Stimulated activated naive B cell treated with anti-CD40 and anti-IgM and Interleukin-4, amounts not matched to agents 10 μg/mL and 1 μg/mL and 100 μg/mL, for 72 hours (primary cell): ENCODE measurements at regions not wholly inside any gene's neighbourhood (a gene's known extent, or its start where the extent isn't known, plus 50 kb on each side); places are given as distances from the start of the nearest gene placed in this dataset.

Source experiments
- ATAC-seq, 2 donors: fragments of 150-1000 bp; cut with Tn5 transposase; replicated peaks; 2 replicates each; pipeline ENCODE4 v1.10.0; 2021; ENCODE audit warnings: moderate library complexity in 1 of 2
- DNase-seq: peaks from one replicate; pipeline ENCODE4 v3.0.0; 2021
- H3K27ac Mint-ChIP-seq: one replicate; pipeline ENCODE4 v1.8.0; 2022; ENCODE audit warnings: mild to moderate bottlenecking, mixed read lengths
- H3K27me3 Mint-ChIP-seq, 2 donors: one replicate each; pipeline ENCODE4 v1.8.0; 2022; ENCODE audit warnings: mixed read lengths in 2 of 2
- H3K36me3 Mint-ChIP-seq, 2 donors: one replicate each; pipeline ENCODE4 v1.8.0; 2022; ENCODE audit warnings: mixed read lengths in 2 of 2, mild to moderate bottlenecking in 1 of 2
- H3K4me1 Mint-ChIP-seq, 2 donors: one replicate each; pipeline ENCODE4 v1.8.0; 2022; ENCODE audit warnings: mixed read lengths in 2 of 2, mild to moderate bottlenecking in 1 of 2
- H3K4me3 Mint-ChIP-seq, 2 donors: one replicate each; pipeline ENCODE4 v1.8.0; 2022; ENCODE audit warnings: mild to moderate bottlenecking in 2 of 2, mixed read lengths in 2 of 2, moderate library complexity in 1 of 2
- H3K9me3 Mint-ChIP-seq, 2 donors: one replicate each; pipeline ENCODE4 v1.8.0; 2022; ENCODE audit warnings: mixed read lengths in 2 of 2, mild to moderate bottlenecking in 1 of 2

- Mint-ChIP-seq H3K4me1 (no peaks in the 10 kb centered on the region), H3K9me3 (peaks cover 8 to 10% of the 10 kb centered on the region in 2 donors), H3K27me3 (no peaks in the 10 kb centered on the region), H3K4me3 (no peak overlapping the region), H3K27ac (no peak overlapping the region), H3K36me3 (no peaks in the 10 kb centered on the region)
- ATAC-seq (no peak), DNase-seq (no peak)
Measured at GRCh38 chr6:55664591-55665587, 85.9 kb upstream of the HMGCLL1 start.

GRCh38 chr6:55663914-55664313 is 84.9 kb upstream of the HMGCLL1 start:
- no peak for ATAC-seq
- no peak for DNase-seq
- no peaks in the 10 kb centered on the region for H3K27me3 Mint-ChIP-seq
- H3K27ac Mint-ChIP-seq, result no peak overlapping the region
- peaks cover 8 to 10% of the 10 kb centered on the region in 2 donors for H3K9me3 Mint-ChIP-seq
- no peaks in the 10 kb centered on the region for H3K36me3 Mint-ChIP-seq
- no peaks in the 10 kb centered on the region for H3K4me1 Mint-ChIP-seq
- no peak overlapping the region for H3K4me3 Mint-ChIP-seq

DNA sequence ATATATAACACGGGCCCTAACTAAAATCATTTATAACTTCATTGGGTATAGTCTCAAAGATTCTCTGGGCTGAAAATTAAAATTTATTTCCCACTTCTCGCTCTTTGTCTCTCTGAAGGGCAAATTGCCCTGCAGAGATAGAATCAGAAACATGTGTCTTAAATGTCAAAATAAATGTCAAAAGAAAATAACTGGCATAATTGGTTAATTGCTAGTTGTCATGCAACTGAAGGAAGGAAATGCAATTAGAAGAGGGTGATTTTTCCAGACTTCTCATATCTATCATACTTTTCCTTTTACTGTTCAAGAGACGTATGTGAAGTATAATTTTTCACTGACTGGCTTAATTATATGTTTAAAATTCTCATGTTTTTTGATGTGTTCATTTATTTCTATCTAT is 80.3 kb upstream of the HMGCLL1 start:
- Mint-ChIP-seq H3K4me1 (no peaks in the 10 kb centered on the region), H3K36me3 (no peaks in the 10 kb centered on the region), H3K9me3 (peaks cover 16 to 17% of the 10 kb centered on the region in 2 donors), H3K4me3 (no peak overlapping the region), H3K27ac (no peak overlapping the region), H3K27me3 (no peaks in the 10 kb centered on the region)
- DNase-seq, result no peak
- ATAC-seq, result no peak

DNA sequence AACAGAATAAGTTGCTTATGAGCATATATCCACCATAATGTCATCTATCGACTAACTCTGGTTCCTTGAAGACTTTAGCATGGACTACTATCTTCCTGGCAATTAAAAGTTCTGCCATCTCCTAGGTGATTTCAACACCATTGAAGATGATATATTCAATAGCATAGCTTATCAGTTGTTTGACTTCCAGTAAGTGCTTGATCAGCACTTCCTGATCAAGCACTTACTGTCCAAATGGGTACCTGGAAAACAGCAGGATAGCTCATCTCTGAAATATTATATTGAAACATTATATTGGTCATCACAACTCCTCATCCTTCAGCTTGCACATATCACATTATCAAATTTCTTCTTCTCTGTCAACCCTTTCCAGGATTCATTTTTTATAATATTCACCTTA is 75.5 kb upstream of the HMGCLL1 start:
- ATAC-seq (no peak), DNase-seq (no peak)
- peaks cover 7 to 9% of the 10 kb centered on the region in 2 donors for H3K9me3 Mint-ChIP-seq
- no peaks in the 10 kb centered on the region for H3K4me1 Mint-ChIP-seq
- H3K27me3 Mint-ChIP-seq, result no peaks in the 10 kb centered on the region
- no peak overlapping the region for H3K27ac Mint-ChIP-seq
- H3K36me3 Mint-ChIP-seq, result no peaks in the 10 kb centered on the region
- H3K4me3 Mint-ChIP-seq, result no peak overlapping the region

DNA sequence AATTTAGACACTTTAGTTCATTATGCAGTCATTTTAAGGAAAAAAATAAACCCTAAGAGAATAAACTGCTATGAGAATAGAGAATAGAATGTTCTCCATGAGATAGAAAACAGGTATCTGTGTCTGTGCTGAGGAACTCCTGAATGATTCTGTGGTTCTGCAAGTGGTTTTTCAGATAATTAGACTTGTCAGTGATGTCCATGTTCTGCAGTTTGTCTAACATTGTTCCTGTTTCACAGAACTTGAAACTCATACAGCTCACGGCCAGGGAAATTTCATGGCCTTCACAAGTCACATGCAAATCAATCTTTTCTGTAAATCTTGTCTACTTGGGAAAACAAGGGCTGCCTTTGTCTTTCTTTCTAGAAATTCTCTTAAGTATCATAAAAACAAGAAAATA is 73.4 kb upstream of the HMGCLL1 start:
- peaks cover 4% of the 10 kb centered on the region in 2 donors for H3K9me3 Mint-ChIP-seq
- H3K4me3 Mint-ChIP-seq, result no peak overlapping the region
- H3K27ac Mint-ChIP-seq, result no peak overlapping the region
- no peaks in the 10 kb centered on the region for H3K27me3 Mint-ChIP-seq
- no peaks in the 10 kb centered on the region for H3K36me3 Mint-ChIP-seq
- DNase-seq (no peak), ATAC-seq (no peak)
- no peaks in the 10 kb centered on the region for H3K4me1 Mint-ChIP-seq

DNA sequence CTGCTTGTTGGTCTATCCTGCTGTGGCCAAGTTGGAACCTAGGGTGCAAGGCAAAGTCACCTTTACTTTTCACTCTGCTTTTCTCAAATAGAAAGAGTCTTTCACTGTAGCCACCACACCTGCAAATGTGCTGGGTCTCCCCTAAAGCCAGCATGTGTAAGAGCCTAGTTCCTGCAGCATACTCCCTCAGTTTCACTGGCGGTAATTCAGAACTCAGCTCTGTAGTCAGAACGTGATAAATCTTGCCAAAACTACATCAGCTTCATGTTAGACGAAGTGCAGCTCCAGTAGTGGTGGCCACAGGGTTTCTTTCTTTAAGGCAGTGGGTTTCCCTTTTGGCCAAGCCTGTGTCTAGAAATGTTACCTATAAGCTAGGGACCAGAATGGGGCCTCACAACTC is 72.0 kb upstream of the HMGCLL1 start:
- Mint-ChIP-seq H3K4me1 (no peaks in the 10 kb centered on the region), H3K27ac (no peak overlapping the region), H3K36me3 (no peaks in the 10 kb centered on the region), H3K4me3 (no peak overlapping the region), H3K27me3 (no peaks in the 10 kb centered on the region), H3K9me3 (peaks cover 4% of the 10 kb centered on the region in 2 donors)
- ATAC-seq, result no peak
- DNase-seq, result no peak

GRCh38 chr6:55643861-55644260 is 64.9 kb upstream of the HMGCLL1 start:
- no peaks in the 10 kb centered on the region for H3K36me3 Mint-ChIP-seq
- no peak for ATAC-seq
- H3K4me3 Mint-ChIP-seq, result no peak overlapping the region
- H3K27me3 Mint-ChIP-seq, result no peaks in the 10 kb centered on the region
- no peak overlapping the region for H3K27ac Mint-ChIP-seq
- H3K4me1 Mint-ChIP-seq, result no peaks in the 10 kb centered on the region
- no peak for DNase-seq
- H3K9me3 Mint-ChIP-seq, result peaks cover 11 to 20% of the 10 kb centered on the region in 2 donors

- no peaks in the 10 kb centered on the region for H3K4me1 Mint-ChIP-seq
- H3K9me3 Mint-ChIP-seq, result peaks cover 10 to 21% of the 10 kb centered on the region in 2 donors
- H3K27ac Mint-ChIP-seq, result no peak overlapping the region
- no peak overlapping the region for H3K4me3 Mint-ChIP-seq
- no peak for DNase-seq
- ATAC-seq, result no peak
- H3K27me3 Mint-ChIP-seq, result no peaks in the 10 kb centered on the region
- no peaks in the 10 kb centered on the region for H3K36me3 Mint-ChIP-seq
Measured at GRCh38 chr6:55642366-55642765, 63.4 kb upstream of the HMGCLL1 start.

GRCh38 chr6:55636406-55637102 is 57.6 kb upstream of the HMGCLL1 start:
- Mint-ChIP-seq H3K27ac (no peak overlapping the region), H3K9me3 (peaks cover 0 to 2% of the 10 kb centered on the region in 2 donors), H3K27me3 (no peaks in the 10 kb centered on the region), H3K36me3 (no peaks in the 10 kb centered on the region), H3K4me1 (no peaks in the 10 kb centered on the region), H3K4me3 (no peak overlapping the region)
- no peak for DNase-seq
- ATAC-seq, result no peak

DNA sequence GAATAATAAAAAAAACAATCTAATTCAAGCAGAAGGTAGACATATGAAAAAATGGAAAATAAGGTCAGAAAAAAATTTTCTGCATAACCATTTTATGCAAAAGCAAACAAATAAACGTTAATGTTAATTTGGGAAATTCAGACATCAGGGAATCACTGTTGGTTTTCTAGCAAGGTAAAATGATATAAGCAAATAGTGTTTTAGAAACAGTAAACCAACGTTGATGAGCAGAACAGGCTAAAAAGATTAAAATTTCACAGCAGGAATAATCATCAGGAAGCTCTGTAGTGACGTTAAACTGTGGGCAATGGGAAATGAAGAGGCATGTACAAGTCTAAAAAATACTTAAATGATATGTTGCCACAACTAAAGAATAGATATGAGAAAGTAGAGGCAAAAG is 54.5 kb upstream of the HMGCLL1 start:
- H3K36me3 Mint-ChIP-seq, result no peaks in the 10 kb centered on the region
- no peak overlapping the region for H3K4me3 Mint-ChIP-seq
- ATAC-seq, result no peak
- no peaks in the 10 kb centered on the region for H3K4me1 Mint-ChIP-seq
- no peak for DNase-seq
- H3K27ac Mint-ChIP-seq, result no peak overlapping the region
- H3K9me3 Mint-ChIP-seq, result peaks cover 0 to 6% of the 10 kb centered on the region in 2 donors
- H3K27me3 Mint-ChIP-seq, result no peaks in the 10 kb centered on the region

DNA sequence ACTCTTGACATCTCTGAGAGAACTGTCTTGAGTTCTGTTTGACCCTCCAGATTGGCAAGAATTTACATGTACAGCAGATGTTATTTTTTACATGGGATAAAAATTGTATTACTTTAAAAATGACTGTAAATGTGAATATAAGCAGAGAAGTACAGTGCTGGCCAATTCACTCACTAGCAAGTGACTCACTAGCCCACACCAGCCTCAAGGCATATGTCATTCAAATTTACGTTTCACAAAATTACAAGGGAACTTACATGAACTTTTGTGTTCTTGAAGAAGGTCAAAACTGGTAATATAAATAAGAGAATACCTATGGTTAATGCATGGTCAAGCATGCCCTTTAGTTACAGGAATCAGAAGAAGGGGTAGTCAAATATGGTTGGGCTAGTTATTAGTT is 54.0 kb upstream of the HMGCLL1 start:
- Mint-ChIP-seq H3K27ac (no peak overlapping the region), H3K9me3 (peaks cover 0 to 6% of the 10 kb centered on the region in 2 donors), H3K4me3 (no peak overlapping the region), H3K27me3 (no peaks in the 10 kb centered on the region), H3K4me1 (no peaks in the 10 kb centered on the region), H3K36me3 (no peaks in the 10 kb centered on the region)
- ATAC-seq (peak in 1 of 2 donors; percentile 25), DNase-seq (no peak)
